GM18873 (cell line): ENCODE measurements at regions not wholly inside any gene's neighbourhood (a gene's known extent, or its start where the extent isn't known, plus 50 kb on each side); places are given as distances from the start of the nearest gene placed in this dataset.

Experiments
- ATAC-seq: cut with Tn5 transposase; IDR thresholded peaks from one replicate; pipeline ENCODE4 v1.9.1; 2021; ENCODE audit warnings: mild to moderate bottlenecking, moderate library complexity, moderate number of reproducible peaks; ENCODE audit not compliant: unreplicated experiment, low FRiP score

DNA sequence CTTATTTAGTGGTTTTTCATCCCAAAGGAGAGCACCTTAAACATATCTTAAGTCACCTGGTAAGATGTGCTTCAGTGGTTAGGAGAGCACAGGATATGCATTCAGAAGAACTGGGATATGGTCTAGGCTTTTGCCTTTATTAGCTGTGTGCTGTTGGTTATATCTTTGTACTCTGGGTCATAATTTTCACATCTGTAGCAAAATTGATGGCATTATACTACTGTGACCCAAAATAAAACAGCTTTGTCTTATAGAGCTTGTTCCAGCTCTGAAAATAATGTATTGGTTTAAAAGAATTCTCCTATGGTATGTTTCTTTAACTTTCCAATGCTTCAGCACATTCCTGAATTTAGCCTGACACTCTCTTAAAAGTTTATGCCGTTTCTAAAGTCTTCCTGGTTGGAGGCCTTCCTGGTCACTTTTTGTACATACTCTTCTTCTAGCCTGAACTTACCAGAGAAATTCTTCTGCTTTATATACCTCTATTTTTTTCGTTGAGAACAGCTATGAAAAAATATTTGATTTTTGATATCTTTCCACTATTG is 337.1 kb upstream of the MPDZ start:
- ATAC-seq = no peak

DNA sequence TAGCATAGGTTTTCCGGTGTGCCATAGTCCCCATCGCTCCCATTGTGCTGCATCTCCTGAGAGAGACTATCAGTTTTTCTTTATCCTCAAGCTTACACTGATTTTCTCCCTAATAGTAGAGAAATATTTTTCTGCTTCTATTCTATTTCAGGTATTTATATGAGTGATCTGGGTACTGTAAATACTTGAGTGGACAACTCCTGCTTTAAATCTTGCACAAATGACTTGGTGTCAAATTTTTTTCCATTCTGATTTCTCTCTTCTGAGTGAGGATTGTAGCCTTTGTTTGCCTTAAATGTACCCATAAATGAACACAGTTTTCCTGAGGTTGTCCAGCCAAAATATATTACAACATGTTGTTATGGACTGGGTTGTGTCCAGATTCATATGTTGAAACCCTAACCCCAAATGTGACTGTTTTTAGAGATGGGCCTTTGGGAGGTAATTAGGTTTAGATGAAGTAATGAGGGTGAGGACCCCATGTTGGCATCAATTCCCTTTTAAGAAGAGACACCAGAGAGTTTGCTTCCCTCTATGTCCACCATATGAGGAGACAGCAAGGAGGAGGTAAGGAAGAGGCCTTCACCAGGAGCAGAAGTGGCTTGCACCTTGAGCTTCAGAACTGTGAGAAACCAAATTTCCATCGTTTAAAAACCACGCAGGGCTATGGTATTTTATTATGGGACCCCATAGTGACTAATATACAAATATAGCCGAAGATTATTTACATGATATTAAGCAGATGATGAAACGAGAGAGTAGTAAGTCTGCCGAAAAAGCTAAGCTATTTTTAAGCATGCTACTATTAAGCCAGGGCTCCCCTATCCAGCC is 336.4 kb upstream of the MPDZ start:
- no peak for ATAC-seq

DNA sequence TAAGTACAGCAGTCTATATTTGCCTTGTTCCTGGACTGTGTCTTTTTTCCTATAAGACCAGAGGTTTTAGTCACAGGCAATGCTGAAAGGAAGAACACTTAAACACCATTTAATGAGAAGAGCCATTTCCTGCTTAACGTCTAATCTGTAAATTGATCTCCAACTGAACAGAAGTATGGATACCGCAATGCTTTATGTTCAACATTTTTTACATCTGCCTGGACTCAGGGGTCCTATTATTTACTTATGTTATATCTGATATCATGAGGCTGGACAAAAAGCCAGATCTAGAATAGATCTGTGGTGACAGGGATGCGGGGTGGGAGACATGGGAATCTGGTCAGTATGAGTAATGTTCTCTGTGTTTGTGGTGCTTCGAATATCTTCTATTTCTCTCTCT is 334.6 kb upstream of the MPDZ start:
- no peak for ATAC-seq

DNA sequence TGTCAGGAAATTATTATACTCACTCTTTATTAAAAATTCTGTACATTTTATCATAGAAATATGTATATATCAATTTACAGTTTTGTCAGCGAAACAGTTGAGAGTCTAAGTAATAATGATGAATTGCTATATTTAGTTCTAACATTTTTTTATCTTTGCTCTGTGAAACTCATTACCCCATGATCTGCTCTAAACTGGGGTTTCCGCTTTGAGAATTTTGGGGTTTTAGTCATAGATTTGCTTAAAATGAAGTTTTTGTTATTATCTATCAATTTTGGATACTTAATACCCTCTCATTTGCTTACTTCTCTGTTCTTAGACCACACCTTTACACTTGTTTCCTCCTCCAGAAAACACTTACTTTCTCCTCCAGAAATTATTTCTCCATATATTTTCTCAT is 333.8 kb upstream of the MPDZ start:
- ATAC-seq = no peak

DNA sequence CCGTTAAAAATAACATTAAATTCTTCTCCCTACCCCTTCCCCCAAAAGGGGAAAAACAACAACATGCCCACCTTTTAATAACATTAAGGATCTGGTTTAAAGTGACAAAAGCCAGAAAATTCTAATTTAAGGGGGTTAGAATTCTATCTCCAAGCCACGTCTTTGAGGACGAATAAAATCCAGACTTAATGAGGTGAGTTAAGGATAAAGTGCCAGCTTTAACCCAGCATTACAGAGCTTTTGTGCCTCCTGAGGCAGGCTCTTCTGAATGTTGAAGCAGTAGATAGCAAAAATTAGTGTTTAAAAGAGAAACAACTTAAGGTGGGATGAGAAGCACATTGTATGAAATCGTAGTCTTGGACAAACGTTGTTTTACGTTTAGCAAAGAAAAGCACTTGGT is 329.0 kb upstream of the MPDZ start:
- ATAC-seq = no peak

DNA sequence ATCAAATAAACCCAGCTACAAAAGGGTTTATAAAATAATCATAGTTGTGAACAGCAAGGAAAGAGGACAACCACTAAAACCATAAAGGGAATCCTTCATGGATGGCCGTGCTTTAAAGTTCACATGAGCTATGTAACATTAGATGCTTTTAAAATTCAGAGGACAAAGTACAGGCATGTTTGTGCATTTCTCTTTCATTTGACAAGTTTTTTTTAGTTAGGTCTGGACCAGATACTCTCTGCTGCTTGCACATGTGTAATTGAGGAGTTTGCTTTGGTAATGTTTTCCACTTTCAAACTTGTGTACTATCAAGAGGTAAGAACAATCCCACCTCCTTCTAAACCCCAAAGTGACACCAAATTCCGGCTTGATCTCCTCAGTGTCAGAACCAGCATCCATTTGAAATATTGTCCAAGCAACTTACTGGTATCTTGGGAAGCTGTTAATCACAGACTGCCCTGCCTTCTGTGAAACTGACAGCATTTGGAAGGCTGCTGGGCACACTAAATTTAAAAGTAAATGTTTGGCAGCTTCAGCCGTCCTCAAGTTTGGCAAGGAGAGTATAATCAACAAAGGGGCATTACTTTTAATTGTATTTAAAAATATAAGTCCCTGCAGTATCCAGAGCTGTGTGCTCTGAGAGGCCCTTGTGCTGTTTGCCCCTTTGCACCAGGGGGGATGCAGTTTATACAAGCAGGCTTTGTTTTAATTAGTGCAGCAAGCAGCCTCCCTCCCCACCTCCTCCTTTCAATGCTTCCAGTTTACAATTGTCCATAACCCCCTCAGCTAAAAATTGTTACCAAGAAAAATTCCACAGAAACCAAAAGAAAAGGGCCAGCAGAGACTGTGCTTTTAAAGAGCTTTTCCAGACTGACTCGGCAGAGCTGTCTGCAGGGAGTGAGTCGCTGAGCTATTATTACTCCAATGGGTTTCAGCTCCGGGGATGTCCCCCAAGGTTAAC is 328.3 kb upstream of the MPDZ start:
- no peak for ATAC-seq

DNA sequence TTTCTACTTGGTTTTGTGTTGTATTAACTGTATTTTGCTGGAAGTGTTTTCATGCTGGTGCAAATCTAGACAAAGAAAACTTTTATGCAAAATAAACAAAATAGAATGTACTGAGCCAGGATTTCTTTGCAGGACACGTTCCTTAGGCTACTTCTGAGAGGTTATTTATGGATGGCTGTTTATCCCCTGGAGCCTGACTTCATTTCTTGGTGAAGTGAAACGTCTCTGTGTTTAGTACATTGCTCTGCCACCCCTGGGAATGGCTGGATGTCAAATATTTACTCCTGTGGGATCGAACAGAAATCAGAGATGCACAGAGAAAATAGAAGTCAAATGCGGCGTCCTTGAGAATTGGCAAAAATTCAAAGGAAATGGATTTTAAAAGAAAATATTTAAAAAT is 327.1 kb upstream of the MPDZ start:
- ATAC-seq = no peak

DNA sequence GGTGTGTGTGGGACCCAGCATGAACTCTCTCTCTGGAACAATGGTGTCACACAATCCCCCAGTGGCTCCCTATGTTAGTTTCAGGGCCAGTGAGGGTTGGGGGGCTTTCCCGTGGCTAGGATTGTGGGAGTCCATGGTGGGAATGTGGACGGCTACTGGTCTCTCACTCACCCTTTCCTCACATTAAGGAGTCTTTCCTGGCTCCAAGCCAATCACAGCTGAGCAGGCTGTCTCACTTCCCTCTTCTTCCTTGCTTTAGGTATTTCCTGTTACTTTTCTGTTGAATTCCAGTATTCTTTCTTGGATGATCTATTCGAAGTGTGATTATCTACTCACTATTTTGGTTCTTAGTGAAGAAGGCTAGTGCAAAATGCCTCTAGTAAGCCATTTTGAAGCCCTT is 324.4 kb upstream of the MPDZ start:
- ATAC-seq = no peak

DNA sequence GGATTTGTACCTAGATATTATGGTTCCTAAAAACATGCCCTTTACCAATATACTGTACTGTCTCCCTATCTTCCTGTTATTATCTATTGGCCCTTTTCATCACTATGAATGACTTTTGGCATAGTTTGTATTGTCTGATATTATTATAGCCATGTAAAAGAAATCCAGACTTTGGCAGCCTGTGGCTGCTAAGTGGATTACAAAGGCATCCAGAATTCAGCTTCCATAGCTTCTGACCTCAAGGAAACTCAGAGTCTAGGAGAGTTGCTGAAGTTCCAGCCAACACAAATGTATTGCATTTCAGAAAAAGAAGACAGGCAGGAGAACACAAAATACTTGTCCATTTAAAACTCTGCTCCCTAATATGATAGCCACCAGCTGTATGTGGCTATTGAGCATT is 319.2 kb upstream of the MPDZ start:
- no peak for ATAC-seq

DNA sequence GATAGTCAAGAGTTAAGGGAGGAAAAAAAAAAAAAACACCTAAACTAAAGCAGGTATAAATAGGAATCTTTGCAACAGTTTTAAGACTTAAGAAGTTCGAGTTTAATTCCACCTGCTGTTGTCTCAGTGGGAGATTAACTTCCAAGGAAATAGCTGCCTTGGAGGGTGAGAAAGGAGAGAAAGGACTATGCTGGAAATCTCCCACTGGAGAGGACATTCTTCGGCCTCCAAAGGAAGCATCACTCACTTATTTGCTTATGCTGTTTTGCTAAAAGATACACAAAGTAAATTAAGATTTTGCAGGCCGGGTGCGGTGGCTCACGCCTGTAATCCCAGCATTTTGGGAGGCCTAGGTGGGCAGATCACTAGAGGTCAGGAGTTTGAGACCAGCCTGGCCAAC is 317.9 kb upstream of the MPDZ start:
- no peak for ATAC-seq

DNA sequence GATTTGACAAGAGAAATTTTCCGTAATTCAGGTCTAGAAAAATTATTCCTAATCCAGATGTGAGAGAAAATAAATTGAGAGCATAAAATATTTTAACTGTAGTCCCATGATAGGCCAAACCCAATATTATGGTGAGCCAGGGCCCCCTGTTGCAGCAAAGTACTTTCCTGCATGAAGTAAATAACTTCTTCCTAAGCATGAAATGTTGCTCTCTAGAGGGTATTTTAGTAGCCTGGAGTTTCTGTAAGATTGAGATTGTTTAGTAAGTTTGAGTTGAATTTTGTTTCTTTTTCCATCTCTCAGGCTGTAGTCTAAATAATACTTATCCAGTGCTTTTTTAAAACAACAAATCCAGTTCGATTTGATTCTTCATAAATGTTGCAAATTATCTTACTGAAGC is 317.5 kb upstream of the MPDZ start:
- ATAC-seq = no peak

DNA sequence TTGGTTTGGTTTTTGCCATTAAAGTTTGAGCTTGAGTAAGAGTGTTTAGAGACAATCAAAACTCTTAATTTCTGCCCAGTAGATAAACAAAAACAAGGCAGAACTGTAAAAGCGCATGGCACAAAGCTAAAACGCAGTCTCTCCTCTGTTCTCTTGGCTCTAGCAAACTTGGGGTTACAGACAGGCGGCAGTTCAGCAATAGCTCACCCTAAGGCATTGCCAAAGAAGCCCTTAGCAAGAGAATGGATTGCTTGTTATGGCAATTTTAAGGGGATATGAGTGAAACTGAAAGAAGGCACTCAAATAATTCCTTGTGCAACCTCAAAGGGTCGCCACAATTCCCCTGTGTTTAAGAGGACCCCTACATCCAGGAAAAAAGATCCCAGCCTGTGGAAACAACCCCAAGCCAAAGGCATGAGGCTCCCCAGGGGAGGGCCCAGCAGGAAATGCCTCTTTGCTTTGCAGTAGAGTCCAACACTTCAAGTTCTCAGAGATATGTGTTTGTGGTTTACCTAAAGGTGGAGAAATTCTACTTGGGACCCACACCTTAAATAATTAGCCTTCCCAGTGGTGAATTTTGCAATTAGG is 317.0 kb upstream of the MPDZ start:
- ATAC-seq = no peak

DNA sequence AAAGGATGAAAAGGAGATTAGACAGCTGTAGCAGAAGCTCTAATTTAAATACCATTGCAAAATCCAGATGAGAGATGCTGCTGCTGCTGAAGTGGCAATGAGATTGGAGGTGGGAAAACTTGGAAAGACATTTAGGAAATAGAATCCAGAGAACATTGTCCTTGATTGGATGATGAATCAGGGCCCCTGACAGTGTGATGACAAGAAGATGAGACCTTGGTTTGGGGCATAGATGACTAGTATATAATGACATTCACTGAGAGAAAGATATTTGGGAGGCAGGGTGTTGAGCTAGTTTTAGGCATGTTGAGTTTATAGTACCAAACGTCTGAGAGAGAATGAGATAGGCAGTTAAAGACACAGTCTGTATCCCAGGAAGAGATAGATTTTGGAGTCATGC is 311.5 kb upstream of the MPDZ start:
- ATAC-seq = no peak

DNA sequence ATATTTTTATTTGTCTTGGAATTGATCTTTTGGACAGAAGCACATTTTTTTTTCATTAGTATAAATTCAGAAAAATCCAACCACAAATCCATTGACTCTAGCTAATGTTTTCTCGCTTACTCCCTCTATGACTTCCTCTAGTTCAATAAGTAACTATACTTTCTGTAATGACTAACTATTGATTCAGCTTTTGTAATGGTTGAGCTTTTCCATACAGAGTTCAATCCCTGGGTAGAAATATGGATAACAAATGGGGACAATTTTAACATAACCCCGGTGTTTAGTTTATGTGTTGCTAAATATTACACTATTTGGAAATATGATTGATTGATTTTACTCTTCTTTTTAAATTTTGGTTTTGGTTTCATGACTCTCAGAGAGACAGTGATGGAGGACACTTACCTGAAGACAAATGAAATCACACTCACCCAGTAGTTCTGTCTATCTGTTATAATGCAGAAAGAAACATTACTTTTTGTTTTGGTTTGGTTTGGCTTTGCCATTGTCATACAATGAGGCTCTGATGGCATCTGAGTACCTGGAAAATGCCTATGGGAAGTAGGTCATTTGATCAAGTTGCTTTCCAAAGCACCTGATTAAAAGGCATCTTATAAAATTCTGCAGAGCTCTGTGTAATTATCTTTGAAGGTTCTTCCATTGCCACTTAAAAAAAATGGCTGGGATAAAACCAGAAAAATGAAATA is 309.7 kb upstream of the MPDZ start:
- ATAC-seq = no peak

DNA sequence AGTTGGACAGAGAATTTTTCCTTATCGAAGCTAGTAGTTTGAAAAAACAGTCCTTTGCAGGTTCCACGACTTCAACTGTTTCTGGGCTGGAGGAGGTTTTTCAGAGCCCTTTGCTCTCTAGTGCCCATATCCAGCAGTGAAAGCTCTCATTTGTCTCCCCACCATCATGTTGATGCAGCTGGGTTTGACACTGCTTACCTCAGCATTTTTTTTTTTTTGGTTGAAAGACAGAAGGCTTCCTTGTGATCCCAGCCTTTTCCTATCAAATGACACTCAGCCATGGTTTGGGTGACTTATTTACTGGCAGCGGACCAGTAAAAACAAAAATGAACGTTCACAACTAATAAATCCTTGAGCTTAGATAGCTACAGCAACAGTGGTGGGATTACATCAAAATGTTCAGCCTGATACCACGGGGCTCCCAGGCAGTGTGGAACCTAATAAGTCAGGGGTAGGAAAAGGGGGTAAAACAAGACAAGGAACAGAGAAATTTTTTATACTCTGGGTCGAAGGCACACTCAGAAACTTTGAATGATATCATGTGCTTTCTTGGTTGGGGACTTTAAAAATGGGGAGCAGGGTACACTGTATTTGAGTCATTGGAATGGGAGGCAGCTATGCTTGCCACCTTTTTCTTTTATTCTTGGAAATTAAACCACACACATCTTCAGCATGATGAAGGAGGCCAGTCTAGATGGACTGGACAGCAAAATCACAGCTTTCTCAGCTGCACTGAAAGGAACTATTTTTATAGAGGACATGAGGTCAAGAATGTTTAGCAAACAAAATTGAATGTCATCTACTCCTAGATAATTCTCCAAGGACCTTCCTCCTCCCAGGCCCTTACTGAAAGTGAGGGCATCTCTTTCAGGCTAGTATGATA is 308.9 kb upstream of the MPDZ start:
- no peak for ATAC-seq

DNA sequence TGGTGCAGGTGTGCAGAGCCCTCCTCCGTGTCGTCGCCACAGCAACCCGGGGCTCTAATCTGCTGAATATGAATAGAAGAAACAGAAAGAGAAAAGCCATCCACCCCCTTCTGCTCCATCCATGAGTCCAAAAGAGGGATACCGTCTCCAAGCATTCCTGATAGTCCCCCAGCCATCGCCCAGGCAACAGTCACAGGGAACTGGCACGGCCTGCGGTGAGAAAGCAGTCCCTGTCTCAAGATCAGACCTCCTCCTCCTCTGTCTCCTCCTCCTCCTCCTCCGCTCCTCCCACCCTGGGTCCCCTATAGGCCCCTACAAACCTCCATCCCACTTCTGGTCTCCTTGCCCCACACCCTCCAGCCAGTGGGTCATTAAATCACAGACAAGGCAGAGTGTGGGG is 308.1 kb upstream of the MPDZ start:
- ATAC-seq = no peak

DNA sequence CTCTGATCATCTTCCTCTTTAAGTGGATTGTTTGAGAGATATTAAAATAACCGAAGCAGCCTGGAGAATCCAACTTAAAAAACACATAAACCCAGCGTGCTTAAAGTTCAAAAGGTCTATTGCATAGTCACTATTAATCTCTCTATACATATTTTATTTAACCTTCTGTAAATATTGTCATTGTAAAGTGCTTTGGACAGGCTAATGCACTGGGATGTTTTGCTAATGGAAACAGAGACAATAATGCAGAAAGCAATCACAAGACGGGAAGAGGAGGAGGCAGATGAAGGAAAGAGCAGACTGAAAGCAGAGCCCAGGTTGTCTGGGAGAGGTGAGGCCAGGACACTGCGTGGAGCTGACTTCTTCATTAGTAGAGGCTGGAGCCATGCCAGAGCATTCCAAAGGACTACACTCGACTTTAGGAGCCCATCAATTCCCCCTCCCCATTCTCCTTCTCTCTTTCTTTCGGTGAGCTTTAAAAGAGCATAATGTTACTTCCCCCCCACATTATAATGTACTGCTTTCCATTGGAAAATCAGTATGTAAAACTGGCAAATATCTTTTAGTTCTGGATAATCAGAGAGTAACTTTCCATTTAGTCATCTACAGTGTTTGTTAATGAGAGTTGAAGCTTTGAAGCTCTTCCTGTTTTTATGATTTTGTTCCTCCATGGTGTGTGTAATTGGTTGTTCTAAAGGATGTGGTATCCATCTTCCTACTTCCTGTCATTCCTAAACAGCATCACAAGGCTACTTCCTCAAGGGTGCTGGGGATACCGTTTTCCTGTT is 307.3 kb upstream of the MPDZ start:
- no peak for ATAC-seq

DNA sequence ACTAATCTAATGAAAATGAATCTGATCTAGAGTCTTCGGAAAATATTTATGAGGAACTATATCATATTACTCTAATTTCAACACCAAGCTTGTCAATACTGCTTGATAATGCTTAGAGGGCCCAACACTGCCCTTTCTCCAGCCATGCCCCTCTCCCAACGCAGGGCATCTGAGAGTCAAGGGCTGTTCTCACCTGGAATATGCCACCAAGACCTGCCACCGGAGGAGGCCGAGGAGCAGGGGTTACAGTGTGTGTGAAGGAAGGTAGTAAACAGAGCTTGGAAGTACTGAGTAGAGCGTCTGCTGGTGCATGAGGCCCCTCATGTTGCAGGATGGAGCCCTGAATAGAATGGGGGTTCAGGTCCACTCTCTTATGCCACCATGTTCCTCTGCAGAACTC is 301.3 kb upstream of the MPDZ start:
- no peak for ATAC-seq

DNA sequence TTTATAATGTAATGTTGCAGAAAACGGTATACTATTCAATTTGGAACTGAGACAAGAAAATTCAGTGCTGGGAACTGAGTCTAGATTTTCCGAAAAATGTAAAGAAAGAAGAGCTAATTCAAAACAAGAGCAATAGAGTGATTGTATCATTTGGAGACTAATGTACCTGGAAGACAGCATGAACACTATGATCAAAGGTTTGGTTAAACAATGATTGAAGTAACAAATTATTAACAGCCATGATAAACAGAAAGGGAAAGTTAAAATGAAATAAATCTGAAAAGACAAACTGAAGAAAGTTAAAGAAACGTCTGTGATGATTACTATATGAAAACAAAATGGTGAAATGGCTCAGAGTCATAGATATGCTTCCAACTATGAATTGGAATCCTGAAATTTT is 300.6 kb upstream of the MPDZ start:
- ATAC-seq = no peak
